WI38 (cell line): ENCODE measurements at regions not wholly inside any gene's neighbourhood (a gene's known extent, or its start where the extent isn't known, plus 50 kb on each side); places are given as distances from the start of the nearest gene placed in this dataset.

ENCODE experiments used
- H3K4me3 ChIP-seq: 2 replicates; pipeline ENCODE4 v1.5.1; 2011; ENCODE audit warnings: low read depth, mild to moderate bottlenecking, control low read depth, low read length
- CTCF ChIP-seq: IDR thresholded peaks from 2 replicates; pipeline ENCODE4 v1.5.1; 2012; ENCODE audit warnings: low read depth, mild to moderate bottlenecking, control low read depth, low read length

GRCh38 chr16:51900221-51900780 is 646.6 kb downstream of the TOX3 start:
- TF ChIP-seq CTCF, result no peak
- no peak overlapping the region for H3K4me3 ChIP-seq

GRCh38 chr16:51898872-51899271 is 648.1 kb downstream of the TOX3 start:
- no peak for TF ChIP-seq CTCF
- H3K4me3 ChIP-seq, result no peak overlapping the region

GRCh38 chr16:51896013-51896412 is 650.9 kb downstream of the TOX3 start:
- TF ChIP-seq CTCF, result no peak
- H3K4me3 ChIP-seq, result no peak overlapping the region

GRCh38 chr16:51892293-51893007 is 654.5 kb downstream of the TOX3 start:
- no peak overlapping the region for H3K4me3 ChIP-seq
- TF ChIP-seq CTCF, result no peak

GRCh38 chr16:51888534-51888933 is 658.4 kb downstream of the TOX3 start:
- TF ChIP-seq CTCF, result no peak
- H3K4me3 ChIP-seq, result no peak overlapping the region

GRCh38 chr16:51888016-51888415 is 658.9 kb downstream of the TOX3 start:
- no peak overlapping the region for H3K4me3 ChIP-seq
- no peak for TF ChIP-seq CTCF

- H3K4me3 ChIP-seq, result no peak overlapping the region
- TF ChIP-seq CTCF, result no peak
Measured at GRCh38 chr16:51886456-51886855, 660.5 kb downstream of the TOX3 start.
